ENCODE measurements at regions not wholly inside any gene's neighbourhood (a gene's known extent, or its start where the extent isn't known, plus 50 kb on each side); places are given as distances from the start of the nearest gene placed in this dataset.

- Histone ChIP-seq H3K27ac (ENCODE audit: low read length) (no peak overlapping the region), H3K36me3 (ENCODE audit: control insufficient read depth, insufficient read depth, low read length) (no peaks in the 10 kb centered on the region), H3K4me3 (ENCODE audit: low read depth in 2 of 2, low read length in 2 of 2) (no peak overlapping the region), H3K4me1 (ENCODE audit: control insufficient read depth, insufficient read depth, low read length) (no peaks in the 10 kb centered on the region), H3K27me3 (ENCODE audit: control insufficient read depth, insufficient read depth, low read length) (no peaks in the 10 kb centered on the region), H3K9me3 (ENCODE audit: control insufficient read depth, insufficient read depth, low read depth, low read length) (no peaks in the 10 kb centered on the region)
- TF ChIP-seq CTCF (IDR thresholded peaks at IDR 0.05) (no peak), TCF7L2 (IDR thresholded peaks at IDR 0.05; ENCODE audit: low read depth, low read length) (no peak), POLR2AphosphoS5 (IDR thresholded peaks at IDR 0.05; ENCODE audit: low read depth, low read length) (no peak), SIN3A (IDR thresholded peaks at IDR 0.05; ENCODE audit: borderline replicate concordance, insufficient read depth, low read depth, low read length) (no peak), REST (IDR thresholded peaks at IDR 0.05; ENCODE audit: insufficient read depth in 1 of 2, low read depth in 2 of 2, low read length in 1 of 2) (no peak)
- ATAC-seq = no peak
- ChIA-PET CTCF (no interaction called here), POLR2A (no interaction called here)
- no peak for DNase-seq (ENCODE audit: low read depth, low spot score)
- in situ Hi-C loops (cut with HindIII; ENCODE audit: low pct_unique_long_range_greater_than_20kb, low sequenced_read_pairs) = no loop called here
- no TSS peak for BruUV-seq (replicated peaks)
- intact Hi-C loops (cut with micrococcal nuclease; ENCODE audit: unreplicated experiment) = no loop called here
These were observed 83.7 kb upstream of the SPATS2L start for GRCh38 chr2:200222791-200223190.

- POLR2A ChIA-PET = no interaction called here
- Histone ChIP-seq H3K36me3 (ENCODE audit: control insufficient read depth, insufficient read depth, low read length) (no peaks in the 10 kb centered on the region), H3K9me3 (ENCODE audit: control insufficient read depth, insufficient read depth, low read depth, low read length) (no peaks in the 10 kb centered on the region), H3K27ac (ENCODE audit: low read length) (no peak overlapping the region), H3K27me3 (ENCODE audit: control insufficient read depth, insufficient read depth, low read length) (no peaks in the 10 kb centered on the region), H3K4me1 (ENCODE audit: control insufficient read depth, insufficient read depth, low read length) (no peaks in the 10 kb centered on the region), H3K4me3 (ENCODE audit: low read depth in 2 of 2, low read length in 2 of 2) (no peak overlapping the region)
- DNase-seq (ENCODE audit: low read depth, low spot score) (no peak), ATAC-seq (no peak)
- CTCF ChIA-PET = no interaction called here
- in situ Hi-C loops (cut with HindIII; ENCODE audit: low pct_unique_long_range_greater_than_20kb, low sequenced_read_pairs) (no loop called here), intact Hi-C loops (cut with micrococcal nuclease; ENCODE audit: unreplicated experiment) (no loop called here)
- no TSS peak for BruUV-seq (replicated peaks)
- no peak for TF ChIP-seq SIN3A (IDR thresholded peaks at IDR 0.05; ENCODE audit: borderline replicate concordance, insufficient read depth, low read depth, low read length)
- TF ChIP-seq TCF7L2 (IDR thresholded peaks at IDR 0.05; ENCODE audit: low read depth, low read length) = no peak
- TF ChIP-seq CTCF (IDR thresholded peaks at IDR 0.05) = no peak
- no peak for TF ChIP-seq REST (IDR thresholded peaks at IDR 0.05; ENCODE audit: insufficient read depth in 1 of 2, low read depth in 2 of 2, low read length in 1 of 2)
- no peak for TF ChIP-seq POLR2AphosphoS5 (IDR thresholded peaks at IDR 0.05; ENCODE audit: low read depth, low read length)
These were observed 83.2 kb upstream of the SPATS2L start for GRCh38 chr2:200223205-200223784.
